Fibroblast of skin of left biceps (primary cell): ENCODE measurements at regions not wholly inside any gene's neighbourhood (a gene's known extent, or its start where the extent isn't known, plus 50 kb on each side); places are given as distances from the start of the nearest gene placed in this dataset.
"Not testable (repeated sequence)": the region's sequence is repeated elsewhere in the genome, so short reads cannot be mapped to it uniquely, and the experiment has no call there.

ENCODE experiments used
- DNase-seq, 2 experiments: peaks; one replicate each; pipeline ENCODE4 v3.0.0-alpha.2; 2013; ENCODE audit warnings: low read depth in 2 of 2

DNA sequence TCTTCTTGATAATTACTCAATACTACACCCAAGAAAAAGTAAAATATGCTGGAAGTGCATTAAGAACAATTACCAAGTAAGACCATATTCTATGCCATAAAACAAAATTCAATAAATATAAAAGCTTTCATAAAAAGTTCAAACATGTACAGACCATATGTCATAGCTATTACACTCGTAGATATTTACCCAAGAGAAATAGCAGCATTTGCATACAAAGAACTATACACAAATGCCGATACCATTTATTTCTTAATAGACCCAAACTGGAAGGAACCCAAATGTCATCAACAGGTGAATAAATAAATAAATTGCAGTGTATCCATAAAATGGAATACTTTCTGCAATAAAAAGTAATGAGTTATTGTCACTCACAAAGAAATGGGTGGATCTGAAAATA is 78.3 kb upstream of the SLC16A7 start:
- no peak for DNase-seq

DNA sequence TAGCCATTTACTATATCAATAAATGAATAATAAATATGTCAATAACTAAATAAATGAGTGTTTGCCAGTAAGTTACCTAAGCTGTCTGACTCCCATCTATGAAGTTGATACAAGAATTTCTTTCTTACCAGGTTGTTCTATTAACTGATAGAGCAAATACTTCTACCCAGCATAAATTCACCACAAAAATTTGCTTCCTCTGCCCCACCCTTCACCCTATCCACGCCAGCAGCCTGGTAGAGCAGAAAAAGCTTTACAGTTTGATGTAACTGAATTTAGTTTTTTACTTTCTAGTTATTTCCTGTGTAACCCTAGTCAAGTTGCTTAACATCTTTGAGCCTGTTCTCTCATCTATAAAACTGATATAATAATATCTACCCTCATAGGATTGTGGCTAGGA is 94.9 kb upstream of the SLC16A7 start:
- no peak for DNase-seq

DNA sequence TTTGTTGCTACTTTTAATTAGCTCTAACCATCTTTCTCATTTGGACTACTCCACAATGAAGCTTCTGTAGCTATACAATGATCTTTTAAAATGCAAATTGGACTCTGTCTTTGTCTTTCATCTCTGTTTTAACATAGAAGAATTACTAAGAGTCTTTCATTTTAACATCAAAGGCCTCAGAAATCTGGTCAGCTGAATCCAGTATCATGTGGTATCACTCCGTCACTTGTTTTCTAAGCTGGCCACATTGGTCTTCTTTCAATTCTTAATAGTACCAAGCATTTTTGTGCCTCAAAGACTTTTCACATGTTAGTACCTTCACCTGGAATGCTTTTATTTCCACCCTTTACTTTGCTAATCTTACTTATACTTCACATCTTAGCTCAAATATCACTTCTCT is 95.5 kb upstream of the SLC16A7 start:
- no peak for DNase-seq

DNA sequence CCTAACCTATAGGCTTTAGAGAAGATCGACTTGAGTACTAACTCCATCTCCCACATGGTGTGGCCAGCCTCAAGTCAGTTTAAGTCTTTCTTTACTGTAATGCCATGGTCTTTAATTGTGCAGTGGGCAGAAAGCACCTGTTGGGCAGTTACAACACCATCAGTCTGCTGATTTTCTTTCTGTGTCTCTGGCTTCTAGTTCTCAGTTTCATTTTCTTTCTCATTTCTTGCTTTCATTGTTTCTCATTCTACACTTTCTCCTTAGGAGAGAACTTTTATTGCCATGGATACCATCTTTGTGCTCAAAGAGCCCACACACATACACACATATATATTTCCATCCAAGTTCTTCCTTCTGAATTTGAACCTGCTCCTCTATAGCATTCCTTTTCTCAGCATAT is 96.1 kb upstream of the SLC16A7 start:
- DNase-seq: no peak

DNA sequence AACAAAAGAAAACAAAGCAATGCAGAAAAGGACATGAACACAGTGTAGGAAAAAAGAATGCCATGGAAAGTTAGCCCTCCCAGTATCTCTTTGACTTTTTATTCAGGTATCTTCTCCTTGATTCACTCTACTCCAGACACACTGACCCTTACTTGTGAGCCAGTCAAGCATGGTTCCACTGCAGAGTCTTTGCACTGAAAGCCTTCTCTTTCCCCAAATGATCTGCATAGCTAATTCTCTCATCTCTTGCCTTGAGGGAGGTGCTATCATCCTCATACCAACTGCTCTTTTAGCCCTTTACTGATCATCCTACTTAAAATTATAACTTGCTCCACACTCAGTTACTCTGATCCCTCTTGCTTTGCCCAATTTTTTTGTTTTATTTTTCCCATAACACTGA is 101.2 kb upstream of the SLC16A7 start:
- DNase-seq: no peak

DNA sequence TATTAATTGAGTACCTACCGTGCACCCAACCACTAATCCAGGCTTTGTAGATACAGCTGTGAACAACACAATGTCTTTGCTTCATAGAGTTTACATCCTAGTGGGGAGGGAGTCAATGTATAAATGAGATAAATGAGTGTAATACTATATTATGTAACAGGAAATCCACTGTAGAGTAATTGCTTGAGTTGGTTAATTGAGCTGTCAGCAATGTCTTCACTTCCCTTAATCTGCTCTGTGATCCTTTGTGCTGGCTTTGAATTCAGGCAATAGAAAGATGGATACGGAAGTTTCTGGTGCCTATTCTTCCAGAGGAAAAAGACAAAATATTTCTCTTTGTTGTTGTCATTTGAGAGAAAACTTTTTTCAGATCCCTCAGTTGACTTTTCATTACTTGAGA is 104.0 kb upstream of the SLC16A7 start:
- no peak for DNase-seq

DNA sequence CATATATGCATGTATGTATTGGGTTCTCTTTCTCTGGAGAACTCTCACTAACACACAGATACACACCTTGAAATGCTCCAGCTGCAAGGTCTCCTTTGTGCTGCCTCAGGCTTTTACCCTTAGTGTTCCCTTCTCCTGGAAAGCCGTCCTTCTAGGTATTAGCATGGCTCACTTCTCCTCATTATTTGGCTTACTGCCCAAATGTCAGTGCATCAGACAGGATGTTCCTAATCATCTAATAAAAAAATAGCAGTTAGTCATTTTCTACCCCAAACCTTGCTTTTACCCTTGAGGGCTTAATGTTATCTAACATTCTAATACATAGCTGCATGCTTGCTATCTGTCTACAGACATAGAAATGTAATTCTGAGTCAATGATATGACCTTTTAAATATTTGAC is 109.0 kb upstream of the SLC16A7 start:
- peak in 1 of 2 experiments; percentile 5 for DNase-seq

DNA sequence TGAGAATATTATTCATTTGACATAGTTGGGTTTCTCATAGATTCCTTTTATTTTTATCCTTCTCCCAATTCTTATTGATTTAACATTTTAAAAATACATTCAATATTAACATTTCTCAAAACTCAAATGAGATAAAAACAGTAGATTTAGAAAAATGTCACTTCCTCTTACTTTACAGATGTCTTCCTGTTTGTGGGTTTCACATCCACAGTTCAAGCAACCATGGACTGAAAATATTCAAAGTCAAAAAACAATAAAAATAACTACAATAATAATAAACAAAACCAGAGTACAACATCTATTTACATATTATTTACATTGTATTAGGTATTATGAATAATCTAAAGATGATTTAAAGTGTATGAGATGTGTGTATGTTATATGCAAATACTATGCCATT is 111.3 kb upstream of the SLC16A7 start:
- no peak for DNase-seq

DNA sequence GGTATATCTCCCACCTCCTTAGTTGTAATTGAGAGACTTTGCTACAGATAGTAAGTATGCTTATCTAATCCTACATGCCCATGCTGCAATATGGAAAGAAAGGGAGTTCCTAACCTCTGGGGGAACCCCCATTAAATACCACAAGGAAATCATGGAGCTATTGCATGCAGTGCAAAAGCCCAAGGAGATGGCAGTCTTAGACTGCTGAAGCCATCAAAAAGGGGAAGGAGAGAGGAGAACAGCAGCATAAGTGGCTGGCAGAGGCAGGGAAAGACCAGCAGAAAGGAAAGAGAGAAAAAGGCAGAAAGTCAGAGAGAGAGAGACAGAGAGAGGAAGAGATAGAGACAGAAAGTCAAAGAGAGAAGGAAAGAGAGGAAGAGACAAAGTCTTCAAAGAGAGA is 121.6 kb upstream of the SLC16A7 start:
- not testable (repeated sequence) for DNase-seq

DNA sequence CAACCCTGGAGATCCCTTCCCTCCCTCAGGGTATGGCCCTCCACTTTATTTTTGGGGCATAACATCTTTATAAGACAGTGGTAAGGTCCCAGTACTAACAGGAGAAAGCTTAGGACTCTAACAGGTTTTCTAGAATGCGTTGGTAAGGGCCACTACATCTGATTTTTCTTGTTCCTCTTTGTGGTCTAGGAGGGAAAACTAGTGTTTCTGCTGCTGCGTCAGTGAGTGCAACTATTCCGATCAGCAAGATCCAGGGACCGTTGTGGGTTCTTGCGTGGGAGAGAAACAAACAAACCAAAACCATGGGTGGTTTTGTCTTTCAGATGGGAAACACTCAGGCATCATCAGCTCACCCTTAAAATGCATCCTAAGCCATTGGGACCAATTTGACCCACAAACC is 123.6 kb upstream of the SLC16A7 start:
- DNase-seq: no peak

DNA sequence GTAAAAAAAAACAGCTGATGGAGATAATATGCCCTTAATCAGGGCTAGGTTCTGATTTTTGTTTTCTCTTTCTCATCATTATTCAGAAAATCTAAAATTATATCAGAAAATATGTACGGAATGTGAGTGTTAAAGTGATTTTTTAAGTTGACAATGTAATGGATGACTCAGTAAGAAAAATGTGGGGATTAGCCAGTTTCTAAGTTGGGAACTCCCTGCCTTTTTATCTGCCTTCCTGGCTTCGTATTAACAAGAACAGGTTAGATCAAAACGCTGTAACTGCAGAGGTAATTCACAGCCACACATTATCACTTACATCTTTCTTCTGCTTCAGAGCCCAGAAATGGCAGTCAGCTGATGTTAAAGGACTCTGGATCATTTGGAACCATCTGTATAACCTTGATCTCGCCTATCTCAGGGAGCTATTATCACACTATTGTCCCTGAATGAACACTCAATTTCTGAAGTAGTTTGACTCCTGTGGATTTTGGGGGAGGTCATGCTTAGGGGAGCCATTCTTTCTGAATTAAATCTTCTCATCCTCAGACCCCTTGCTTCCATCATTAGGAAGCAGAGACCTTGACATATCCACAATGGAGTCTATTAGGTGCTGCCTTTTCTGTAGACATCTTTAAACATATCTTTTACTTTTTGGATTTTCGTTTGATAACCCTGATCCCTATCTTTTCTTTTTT is 135.7 kb upstream of the SLC16A7 start:
- DNase-seq: peak; percentile 23 to 26

DNA sequence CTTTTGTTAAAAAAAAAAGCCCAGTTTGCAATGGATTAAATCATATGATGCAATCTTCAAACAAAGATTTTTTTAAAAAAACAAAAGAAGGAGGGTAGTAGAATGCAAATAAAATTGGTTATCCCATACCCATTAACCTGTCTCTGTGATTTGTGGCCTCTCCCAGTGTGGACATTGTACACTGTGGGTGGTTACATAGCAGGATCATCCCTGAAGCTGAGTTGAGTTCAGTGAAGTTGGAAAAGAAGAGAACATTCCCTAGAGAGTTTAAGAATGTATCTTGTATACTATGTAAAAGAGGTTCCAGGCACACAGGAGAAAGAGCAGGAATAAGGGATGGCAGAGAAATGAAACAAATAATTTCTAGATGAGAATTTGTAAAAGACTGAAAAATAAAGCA is 142.4 kb upstream of the SLC16A7 start:
- DNase-seq: peak; percentile 60 to 68

DNA sequence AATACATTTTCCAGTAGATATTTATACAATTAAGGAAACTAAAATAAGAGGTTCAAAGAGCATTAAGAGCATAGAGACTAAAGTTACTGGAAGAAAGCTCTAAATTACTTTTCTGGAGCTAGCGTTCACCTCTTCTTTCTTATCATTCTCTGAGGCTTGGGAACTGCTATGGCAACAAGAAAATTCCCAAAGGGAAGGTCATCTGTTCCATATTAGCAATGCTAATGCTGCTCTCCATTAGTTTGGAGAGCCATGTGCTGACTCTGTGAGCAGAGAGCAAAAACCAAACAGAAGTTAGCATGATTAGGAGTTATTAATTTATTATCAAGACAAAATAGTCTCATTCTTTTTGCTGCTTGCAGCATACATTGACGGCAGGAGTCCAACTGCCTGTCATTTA is 143.1 kb upstream of the SLC16A7 start:
- peak; percentile 50 to 56 for DNase-seq

DNA sequence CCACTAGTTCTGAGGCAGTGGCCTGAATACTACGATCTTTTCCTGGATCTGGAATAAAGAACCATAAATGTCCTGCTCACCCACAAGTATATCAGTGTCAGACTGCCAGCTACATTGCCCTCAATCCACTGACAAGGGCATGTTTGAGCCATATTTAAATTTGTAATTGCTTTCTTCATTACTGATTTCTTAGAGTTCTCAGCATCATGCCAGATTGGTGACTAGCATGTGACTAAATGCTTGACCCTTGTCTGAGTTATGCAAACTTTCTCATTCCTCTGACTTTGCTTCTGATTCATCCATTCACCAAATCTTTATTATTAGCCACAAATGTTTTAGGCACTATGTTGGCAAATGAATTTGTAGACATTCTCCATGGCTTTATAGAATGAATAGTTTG is 143.6 kb upstream of the SLC16A7 start:
- peak; percentile 68 to 77 for DNase-seq

DNA sequence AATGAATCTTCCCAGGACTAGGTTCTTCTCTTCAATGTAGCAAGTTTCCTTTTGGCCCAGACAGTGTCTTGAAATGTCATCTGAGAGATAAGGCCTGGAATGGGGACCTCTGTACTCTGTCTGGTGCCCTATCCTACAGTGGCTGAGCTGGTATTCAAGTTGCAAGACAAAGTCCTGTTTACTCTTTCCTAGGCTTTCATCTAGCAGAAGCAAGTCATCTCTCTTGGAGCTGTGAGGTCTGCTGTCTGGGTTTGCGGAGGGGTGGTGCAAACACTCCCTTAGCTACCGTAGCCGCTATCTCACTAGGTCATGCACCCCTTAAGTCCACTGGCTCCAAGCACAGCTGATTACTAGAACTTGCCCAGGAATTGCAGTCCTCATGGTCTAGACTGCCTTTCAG is 149.7 kb upstream of the SLC16A7 start:
- no peak for DNase-seq

DNA sequence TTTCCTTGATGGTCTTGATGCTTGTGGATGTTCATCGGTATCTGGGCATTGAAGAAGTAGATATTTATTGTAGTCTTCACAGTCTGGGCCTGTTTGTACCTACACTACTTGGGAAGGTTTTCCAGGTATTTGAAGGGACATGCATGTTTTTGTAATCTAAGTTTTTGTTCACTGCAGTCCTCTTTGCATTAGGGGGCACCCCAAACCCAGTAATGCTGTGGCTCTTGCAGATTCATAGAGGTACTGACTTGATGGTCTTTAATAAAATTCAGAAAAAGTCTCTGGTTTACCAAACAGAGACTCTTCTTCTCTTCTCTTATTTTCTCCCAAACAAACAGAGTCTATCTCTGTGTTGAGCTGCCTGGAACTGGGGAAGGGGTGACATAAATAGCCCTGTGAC is 150.9 kb upstream of the SLC16A7 start:
- DNase-seq: no peak

DNA sequence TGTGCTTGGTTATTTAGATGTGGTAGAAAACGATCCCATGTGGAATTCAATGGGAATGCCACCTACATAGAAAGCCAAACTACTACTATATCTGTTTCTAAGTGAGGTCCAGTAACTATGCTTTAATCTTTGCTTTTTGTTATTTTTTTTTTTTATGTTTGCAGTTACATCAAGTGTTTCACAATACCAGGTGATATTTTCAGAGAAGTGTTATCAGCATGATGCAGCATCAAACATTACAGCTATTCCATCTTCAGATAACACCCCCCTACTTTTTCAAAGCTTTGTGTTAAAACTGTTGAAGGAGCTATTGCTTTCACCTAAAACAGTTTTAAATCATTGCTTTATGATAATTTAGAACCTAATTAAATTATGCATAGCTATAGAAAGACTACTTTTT is 163.8 kb upstream of the SLC16A7 start:
- no peak for DNase-seq

DNA sequence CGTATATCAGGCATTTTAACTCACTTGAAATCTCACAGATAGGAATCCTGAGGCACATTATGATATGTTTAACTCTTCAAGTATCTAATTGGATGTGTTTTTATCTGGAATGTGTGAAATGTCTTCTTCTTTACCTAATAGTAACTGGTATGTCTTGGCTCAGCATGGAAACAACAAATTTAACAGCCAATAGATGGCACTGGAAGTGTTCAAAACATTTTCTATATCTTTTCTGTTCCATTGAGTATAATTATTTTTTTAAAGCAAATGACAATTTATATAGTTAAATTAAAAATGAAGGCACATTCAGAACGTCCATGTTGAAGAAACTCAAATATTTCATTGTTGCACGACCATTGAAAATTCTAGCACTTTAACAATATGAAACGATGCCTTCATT is 164.6 kb upstream of the SLC16A7 start:
- peak in 1 of 2 experiments; percentile 34 for DNase-seq

DNA sequence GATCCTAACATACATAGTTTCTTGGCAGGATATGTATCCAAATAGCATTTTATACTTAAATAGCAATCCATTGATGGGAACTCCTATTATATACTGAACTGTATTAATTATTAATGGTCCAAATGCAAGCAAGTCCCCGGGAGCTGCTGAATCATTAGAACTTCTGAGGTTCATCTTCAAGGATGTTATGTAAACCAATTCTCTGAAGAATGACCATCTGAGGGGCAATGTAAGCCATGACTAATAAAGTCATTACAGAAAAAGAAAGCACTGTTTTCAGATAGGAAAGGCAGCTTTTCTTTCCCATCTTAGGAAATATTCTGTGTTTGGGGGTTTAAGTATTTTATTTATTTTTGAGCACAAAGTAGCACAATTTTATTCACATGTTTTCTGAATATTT is 166.1 kb upstream of the SLC16A7 start:
- no peak for DNase-seq

DNA sequence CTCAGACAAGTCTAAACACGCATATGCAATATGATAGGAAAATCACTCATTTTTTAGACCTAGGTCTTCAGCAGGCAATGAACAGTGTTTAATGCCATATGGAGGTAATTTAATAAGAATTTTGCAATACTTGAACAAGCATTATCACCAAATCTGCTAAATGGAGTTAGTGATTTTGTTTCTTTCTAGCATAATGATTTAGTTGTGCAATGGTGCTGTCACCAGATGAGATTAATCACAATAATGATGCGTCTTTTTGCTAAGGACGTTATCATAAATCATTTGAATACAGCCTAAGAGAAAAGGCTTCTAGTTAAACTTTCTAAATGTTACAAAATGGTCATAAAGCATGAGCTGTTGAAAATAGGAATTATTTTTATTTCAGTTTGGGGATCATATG is 170.0 kb upstream of the SLC16A7 start:
- peak; percentile 97 to 98 for DNase-seq

DNA sequence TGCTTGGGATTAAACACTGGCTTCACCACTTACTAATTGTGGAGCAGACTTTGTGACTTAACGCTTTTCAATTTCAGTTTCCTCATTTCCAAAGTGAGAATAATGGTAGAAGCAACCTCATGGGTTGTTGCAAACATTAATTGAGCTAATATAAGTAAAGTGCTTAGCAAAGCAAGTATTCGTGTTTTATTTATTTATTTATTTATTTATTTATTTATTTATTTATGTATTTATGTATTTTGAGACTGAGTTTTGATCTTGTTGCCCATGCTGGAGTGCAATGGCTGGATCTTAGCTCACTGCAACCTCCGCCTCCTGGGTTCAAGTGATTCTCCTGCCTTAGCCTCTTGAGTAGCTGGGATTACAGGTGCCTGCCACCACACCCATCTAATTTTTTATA is 171.2 kb upstream of the SLC16A7 start:
- DNase-seq: not testable (repeated sequence)

DNA sequence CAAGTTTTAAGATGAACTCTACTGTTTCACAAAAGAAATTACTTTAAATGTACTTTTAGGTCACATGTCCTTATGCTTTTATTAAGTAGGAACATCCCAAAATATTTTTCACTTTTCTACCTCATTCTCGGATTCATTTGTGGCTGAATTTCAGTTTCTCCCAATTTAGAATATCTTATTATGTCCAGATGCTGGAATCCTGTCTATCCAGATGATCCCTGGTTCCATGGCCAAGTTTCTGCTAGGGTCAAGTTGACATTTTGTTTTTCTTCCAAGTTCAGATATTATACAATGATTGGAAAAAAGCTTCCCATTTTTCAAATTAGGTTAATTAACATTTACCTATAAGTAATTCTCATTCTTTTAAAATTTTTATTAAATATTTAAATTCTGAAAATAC is 181.8 kb upstream of the SLC16A7 start:
- DNase-seq: no peak

DNA sequence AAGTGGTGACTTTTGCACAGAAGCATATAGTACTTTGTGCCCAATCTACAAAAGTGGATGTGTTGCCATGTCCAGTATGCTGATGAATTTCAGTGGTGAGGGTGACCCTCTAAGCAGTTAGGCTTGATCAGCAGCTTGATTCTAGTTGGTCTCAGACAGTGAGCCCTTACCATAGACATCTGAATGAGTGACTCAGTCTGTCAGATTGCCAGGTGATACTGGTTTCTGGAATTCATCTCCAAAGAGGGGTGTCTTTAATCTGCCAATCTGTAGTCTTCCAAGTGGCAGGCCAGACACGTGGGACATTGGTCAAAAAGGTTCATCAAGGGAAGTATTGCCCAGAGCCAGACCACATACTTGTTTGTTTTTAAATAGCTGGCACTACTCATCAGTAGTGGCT is 187.4 kb upstream of the SLC16A7 start:
- DNase-seq: no peak

DNA sequence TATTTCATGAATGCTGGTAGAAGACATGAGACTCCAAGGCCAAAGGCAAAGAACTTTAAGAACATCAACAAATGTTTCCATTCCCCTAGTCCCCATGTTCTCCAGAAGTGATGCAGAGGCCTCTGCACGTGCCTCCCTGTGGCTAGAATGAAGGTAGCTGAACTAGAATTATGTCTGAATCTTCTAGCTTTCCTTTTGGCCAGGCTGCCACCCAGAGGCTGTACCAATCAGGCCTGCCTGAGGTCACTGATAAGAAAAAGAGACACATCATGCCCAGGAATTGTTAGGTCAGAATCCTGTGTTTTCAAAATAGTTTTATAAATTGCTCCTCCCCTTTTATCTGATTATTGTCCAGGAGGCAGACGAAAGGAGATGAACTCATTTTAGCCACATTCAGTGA is 188.0 kb upstream of the SLC16A7 start:
- no peak for DNase-seq
